IPS-NIHi11 (cell line): ENCODE measurements at regions not wholly inside any gene's neighbourhood (a gene's known extent, or its start where the extent isn't known, plus 50 kb on each side); places are given as distances from the start of the nearest gene placed in this dataset.

Source experiments
- DNase-seq: peaks from one replicate; pipeline ENCODE4 v3.0.0; 2012; ENCODE audit warnings: mixed read lengths, low spot score

DNA sequence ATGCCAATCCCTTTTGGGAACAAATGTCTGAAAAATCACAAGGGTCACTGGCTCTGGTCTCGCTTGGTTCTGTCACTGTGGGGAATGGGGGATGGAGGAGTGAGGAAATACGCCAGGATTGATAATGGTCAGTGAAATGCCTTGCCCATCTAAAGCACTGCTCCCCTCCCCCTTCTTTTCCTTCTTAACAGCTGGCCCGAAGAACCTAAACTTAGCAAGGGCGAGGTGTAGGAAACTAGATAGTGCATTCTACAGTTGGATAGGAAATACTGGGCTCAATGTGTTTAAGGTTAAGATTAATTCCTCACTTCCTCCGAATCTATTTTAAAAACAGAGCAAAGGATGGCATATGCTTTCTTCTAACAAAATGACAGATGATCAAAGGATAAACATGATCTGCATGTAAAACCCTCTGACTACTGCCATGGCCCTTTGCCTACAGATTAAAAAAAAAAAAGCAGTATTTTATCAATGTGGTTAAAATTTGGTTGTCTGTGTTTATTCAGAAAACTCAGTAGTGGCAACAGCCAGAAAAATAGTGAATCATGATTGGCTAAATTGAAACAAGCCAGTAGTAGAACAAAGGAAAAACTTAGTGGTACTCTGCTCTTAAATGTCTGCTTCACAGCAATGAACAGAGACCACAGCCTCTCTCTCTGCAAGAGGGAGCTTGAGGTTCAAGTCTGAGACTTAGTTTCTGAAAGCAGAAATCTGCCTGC is 86.1 kb upstream of the VAV3 start:
- no peak for DNase-seq

DNA sequence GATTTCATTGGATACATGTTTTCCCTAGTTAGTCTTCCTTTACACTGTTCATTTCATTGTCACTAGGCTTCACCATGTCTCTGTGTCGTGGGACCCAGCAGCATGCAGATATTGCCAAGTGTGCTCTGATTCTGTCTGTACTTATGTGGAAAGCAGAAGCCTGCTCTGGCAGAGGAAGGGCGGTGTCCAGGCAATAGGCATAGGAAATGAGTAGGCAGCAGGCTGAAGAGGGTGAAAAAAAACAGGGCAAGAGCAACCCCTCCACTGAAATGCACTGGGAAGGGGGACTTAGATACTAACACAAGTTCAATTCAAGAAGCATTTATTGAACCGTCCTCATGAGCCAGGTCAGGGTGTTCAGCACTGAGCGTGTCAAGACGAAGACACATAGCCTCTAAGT is 85.2 kb upstream of the VAV3 start:
- DNase-seq = no peak

DNA sequence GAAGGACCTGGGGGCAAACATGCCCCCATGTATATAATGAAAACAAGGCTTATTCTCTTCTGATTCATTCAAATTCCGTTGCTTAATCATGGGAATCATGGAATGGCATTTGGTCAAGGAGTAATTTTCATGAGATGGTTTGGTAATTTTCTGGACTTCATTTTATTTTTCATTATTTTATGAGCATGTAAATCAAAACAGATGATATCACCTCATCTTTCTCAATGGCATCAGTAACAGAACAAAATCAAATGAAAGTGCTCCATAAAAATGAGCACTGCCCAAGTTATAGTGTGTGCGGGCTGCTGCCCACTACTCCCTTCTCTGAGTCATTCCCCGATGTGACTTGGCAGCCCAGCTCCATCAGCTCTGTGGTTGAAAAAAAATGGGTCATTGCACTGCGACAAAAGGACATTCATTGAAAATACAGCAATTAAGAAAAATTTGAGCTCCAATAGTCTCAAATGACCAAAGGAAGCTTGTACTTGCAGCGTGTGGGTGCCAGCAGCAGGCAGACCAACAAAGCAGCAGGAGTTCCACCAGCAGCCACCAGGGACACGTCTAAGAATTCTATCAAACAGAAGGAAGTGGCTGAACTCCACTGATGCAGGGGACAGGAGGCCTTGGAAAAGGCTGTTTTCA is 84.3 kb upstream of the VAV3 start:
- DNase-seq = peak; percentile 71

DNA sequence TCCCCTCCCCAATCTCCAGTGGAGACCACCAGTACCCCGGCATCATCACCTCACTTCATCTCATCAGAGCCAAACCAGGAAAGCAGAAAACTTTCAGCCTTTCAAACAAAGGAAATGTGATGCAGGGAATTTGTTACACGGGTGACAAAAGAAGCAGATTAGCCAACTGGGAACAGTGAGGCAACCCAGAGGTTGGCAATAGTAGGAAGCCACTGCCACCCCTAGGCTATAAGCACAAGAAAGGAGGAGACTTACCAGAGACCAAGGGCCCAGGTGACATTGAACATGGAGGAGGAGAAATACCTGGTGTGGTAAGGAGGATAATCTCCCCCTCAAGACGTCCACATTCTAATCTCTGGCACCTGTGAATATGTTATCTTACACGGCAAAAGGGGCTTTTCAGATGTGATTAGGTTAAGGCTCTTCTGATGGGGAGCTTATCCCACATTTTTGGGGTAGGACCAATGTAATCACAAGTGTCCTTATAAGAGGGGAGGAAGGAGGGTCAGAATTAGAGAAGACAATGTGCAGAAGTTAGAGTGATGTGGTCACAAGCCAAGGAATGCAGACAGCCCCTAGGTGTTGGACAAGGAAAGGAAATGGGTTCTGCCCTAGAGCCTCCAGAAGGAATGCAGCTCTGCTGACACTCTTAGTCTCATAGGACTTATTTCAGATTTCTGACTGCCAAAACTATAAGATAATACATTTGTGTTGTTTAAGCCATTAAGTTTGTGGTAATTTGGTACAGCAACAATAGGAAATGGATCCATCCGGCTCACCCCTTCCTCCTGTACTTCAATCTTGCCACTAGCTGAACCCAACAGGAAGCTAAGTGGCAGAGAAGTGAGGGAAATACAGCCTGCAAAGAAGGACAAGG is 83.6 kb upstream of the VAV3 start:
- no peak for DNase-seq

DNA sequence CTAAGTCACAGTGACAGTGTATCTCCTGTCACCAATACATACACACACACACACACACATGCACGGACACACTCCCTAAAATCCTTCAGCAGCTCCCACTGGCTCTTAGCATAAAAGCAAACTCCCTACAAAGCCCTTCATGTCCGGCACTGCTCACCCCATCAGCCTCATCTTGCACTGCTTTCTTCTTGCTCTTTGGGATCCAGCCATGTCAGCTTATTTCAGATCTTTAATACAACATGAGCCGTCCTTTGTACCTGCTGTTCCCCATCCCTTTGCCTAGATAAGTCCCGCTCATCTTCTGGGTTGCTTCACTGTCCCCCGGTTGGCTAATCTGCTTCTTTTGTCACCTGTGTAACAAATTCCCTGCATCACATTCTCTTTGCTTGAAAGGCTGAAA is 82.1 kb upstream of the VAV3 start:
- DNase-seq = no peak

GRCh38 chr1:108046026-108046425 is 81.0 kb upstream of the VAV3 start:
- no peak for DNase-seq

DNA sequence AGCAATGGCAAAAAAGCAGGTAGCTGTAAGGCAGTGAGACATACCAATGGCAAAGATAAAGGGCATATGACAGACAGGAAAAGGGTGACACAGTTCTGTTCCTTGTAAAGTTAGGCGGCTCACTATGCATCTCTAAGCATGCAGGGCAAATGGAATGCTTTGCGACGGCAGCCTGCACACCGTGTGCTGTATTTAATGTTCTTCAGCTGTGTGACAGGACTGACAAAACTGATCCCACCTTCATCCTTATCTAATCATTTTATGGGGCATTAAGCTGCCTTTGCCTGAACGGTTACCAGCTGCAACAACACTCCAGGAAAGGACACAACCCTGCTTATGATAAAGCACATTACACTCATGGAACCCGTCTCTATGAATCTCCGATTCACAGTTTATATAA is 80.5 kb upstream of the VAV3 start:
- no peak for DNase-seq

GRCh38 chr1:108044318-108044717 is 79.3 kb upstream of the VAV3 start:
- DNase-seq = no peak

DNA sequence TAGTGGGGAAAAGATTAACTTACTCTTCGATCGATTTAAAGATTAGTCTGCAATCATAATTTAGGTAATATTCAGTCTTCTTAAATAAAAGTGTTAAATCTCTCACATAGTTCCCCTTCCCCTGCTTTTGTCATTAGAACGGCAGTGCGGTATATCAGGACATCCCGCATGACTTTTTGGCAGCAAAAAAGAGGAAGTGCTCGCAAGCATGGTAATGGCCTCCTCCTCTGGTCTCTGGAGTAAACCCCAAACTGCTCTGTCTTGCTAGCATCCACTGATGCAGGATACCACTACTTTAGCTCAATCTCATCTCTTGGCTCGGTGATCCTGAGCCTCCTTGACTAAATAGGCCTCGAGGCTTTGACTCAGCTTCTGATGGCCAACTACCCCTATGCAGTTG is 78.7 kb upstream of the VAV3 start:
- DNase-seq = no peak

- DNase-seq = no peak
Observed at GRCh38 chr1:108042610-108043009, 77.6 kb upstream of the VAV3 start.

DNA sequence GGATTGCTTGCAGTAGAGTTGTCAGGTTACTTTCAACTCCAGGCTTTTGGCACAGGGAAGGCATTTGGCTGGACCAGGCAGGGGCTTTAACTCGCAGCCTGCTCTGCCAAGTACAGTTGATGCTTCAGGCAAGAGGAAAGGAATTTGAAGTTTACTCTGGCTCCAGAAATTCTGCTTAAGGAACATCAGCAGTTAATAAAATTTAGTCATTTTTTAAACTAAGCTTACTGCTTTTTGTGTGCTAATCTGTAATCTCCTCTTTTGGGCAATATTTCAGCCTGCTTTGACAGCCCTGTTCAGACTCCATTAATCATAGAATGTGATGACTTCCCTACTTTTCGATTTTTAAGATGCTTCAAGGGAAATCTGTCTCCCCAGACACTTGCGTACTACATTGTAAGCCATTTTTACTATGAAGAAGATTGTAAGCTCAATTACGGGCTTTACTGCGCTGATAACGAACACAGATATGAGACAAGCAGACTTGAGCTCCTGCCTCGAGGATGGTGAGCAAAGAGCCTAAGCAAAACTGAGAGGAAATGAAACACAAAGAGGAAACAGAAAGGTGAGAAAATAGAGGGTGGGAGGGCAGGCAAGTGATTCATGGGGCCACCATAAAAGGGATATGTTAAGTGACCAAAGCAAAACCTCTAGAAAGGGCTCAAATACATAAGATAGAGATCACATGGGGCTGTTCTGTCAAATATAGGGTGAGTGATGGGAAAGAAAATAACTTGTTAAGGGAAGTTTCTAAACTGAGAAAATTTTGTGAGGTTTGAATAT is 76.6 kb upstream of the VAV3 start:
- DNase-seq = no peak

DNA sequence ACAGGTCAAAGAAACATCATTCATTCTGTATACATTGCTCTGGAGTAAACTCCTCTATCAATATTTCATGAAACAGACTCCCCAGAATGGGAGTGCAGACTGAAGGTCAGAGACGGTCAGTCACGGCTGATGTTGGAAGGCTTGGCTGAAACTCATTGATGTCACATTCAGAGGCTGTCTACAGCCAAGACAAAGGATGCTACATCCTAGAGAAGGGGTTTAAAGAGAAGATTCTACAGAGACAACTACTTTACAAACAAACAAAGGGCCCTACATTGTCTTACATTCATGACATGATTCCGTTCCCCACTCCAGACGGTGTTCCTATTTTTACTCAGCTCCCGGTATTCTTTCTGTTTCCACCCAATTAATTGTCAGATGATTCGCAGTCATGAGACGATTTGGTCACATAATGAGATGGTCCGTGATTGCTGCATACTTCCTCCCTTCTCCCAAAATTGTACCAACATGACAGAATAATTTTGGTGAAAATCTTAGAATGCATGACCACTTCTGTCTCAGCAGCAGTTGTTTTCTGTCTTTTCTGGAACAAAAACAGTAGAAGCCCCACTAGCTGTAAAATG is 73.8 kb upstream of the VAV3 start:
- DNase-seq = no peak

- no peak for DNase-seq
Observed at GRCh38 chr1:108036796-108037562, 72.0 kb upstream of the VAV3 start.

GRCh38 chr1:108034396-108034795 is 69.4 kb upstream of the VAV3 start:
- DNase-seq = no peak

DNA sequence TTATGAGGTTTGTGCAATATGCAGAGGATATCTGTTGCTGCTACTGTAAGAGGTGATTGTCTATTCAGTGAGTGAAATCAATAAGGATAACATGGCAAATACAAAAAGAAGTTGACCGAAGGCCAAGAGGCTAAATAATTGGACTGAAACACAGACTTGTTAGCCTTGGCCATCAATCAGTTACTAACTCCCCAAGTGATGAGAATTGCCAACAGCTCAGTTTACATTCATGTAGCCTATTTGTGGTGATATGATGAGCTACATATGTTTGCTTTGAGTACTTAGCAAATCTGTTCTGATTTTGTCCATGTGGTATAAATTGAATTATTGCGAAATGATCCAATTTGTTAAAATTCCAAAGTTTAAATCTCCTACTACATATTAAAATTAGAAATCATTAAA is 68.6 kb upstream of the VAV3 start:
- DNase-seq = no peak

DNA sequence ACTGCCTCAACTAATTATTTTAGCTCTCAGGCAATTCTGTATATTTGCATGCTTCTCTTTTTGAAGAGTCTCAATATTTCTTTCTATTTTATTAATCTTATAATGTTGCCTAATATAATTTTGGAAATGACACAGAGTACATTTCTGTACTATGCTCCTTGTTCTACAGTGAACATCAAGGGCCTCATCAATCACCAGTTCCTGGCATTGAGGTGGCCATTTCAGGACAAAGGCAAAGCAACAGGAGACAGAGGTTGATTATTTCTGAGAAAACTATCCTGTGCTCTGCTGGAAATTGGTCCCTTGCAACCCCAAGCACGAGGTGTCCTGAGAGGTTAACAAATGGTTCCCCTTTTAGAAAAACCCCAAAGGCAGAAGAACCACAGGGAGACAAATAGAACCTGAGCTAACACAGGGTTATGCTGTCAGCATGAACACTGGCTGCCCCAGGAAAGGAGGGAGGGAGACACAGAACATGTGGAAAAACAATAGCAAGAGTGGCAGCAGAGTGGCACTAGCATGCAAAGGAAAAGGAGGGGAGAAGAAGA is 63.9 kb upstream of the VAV3 start:
- DNase-seq = no peak

GRCh38 chr1:108027389-108027788 is 62.4 kb upstream of the VAV3 start:
- no peak for DNase-seq

- DNase-seq = no peak
Observed at GRCh38 chr1:108017698-108018097, 52.7 kb upstream of the VAV3 start.

DNA sequence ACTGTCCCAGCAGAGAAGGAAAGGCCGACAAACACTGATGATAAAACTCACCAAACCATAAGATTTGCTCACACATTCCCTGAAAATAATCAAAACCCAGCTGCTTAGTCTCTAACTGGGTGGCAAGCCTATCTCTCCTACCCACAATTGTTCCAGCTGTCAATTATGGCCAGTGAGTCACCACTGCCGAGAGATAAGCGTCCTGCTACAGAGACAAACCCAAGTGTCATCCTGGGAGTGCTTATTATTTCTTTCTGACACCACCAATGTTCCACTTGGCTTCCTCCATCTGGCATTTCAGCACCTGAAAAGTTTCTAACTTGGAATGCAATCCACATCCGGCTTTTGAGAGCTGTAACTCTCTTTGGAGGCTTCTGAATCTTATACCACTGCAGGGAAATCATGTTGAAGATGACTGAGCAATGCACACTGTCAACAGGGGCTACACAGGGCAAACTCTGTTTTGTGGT is 51.5 kb upstream of the VAV3 start:
- peak; percentile 12 for DNase-seq
